Kidney (tissue), 13 donors: ENCODE measurements at regions not wholly inside any gene's neighbourhood (a gene's known extent, or its start where the extent isn't known, plus 50 kb on each side); places are given as distances from the start of the nearest gene placed in this dataset.

Experiments used
- DNase-seq, 5 donors: peaks; one replicate each; pipeline ENCODE4 v3.0.0-alpha.2; 2013 to 2020
- FAIRE-seq: peaks from 2 replicates; lab custom pipeline; 2012; peaks lifted over from hg19 to GRCh38; lab: Jason Lieb, UNC
- H3K27ac ChIP-seq, 2 donors: one replicate each; pipeline ENCODE4 v1.7.0; 2013; ENCODE audit warnings: low read depth in 2 of 2, low read length in 2 of 2, inconsistent platforms in 1 of 2
- H3K27me3 ChIP-seq: one replicate; pipeline ENCODE4 v1.7.1; 2013; ENCODE audit warnings: low read length, inconsistent platforms; ENCODE audit not compliant: control insufficient read depth, insufficient read depth
- H3K36me3 ChIP-seq, 3 donors: one replicate each; pipeline versions ENCODE4 v1.7.0 to v1.7.1; 2013; ENCODE audit warnings: low read length in 3 of 3, control low read depth in 1 of 3, inconsistent platforms in 1 of 3; ENCODE audit not compliant: insufficient read depth in 3 of 3, control insufficient read depth in 2 of 3
- H3K4me1 ChIP-seq, 3 donors: one replicate each; pipeline versions ENCODE4 v1.7.0 to v1.7.1; 2013; ENCODE audit warnings: low read length in 3 of 3, inconsistent platforms in 1 of 3, low read depth in 1 of 3; ENCODE audit not compliant: control insufficient read depth in 2 of 3, insufficient read depth in 2 of 3
- H3K4me3 ChIP-seq, 3 donors: one replicate each; pipeline versions ENCODE4 v1.7.0 to v1.8.1; 2013; ENCODE audit warnings: low read length in 3 of 3, control low read depth in 1 of 3, inconsistent platforms in 1 of 3
- H3K9ac ChIP-seq, 3 donors: one replicate each; pipeline versions ENCODE4 v1.7.0 to v1.7.1; 2013; ENCODE audit warnings: low read length in 3 of 3, control low read depth in 1 of 3, inconsistent platforms in 1 of 3
- H3K9me3 ChIP-seq, 3 donors: one replicate each; pipeline versions ENCODE4 v1.7.0 to v1.7.1; 2013; ENCODE audit warnings: low read length in 3 of 3, control low read depth in 1 of 3, inconsistent platforms in 1 of 3; ENCODE audit not compliant: control insufficient read depth in 2 of 3, insufficient read depth in 1 of 3
- intact Hi-C: fragments of 100-400 bp; cut with DNase I; formaldehyde crosslinking; loops from one replicate; pipeline ENCODE4 v1.11.1; 2022
- TF ChIP-seq, protein P1 (sequence below): IDR thresholded peaks from 3 replicates; pipeline ENCODE4 v1.5.1; 2012; ENCODE audit warnings: mild to moderate bottlenecking, moderate library complexity, borderline replicate concordance; ENCODE audit not compliant: insufficient read depth; ENCODE audit errors: extremely low read depth
- donor health status: control.
- donor health status: control.
- donor health status: control.
- donor health status: control.
- donor health status: control.
- donor health status: DM: yes; HTN: yes; CAD: no.
- donor health status: Normal renal cell carcinoma (clear cell type).

DNA sequence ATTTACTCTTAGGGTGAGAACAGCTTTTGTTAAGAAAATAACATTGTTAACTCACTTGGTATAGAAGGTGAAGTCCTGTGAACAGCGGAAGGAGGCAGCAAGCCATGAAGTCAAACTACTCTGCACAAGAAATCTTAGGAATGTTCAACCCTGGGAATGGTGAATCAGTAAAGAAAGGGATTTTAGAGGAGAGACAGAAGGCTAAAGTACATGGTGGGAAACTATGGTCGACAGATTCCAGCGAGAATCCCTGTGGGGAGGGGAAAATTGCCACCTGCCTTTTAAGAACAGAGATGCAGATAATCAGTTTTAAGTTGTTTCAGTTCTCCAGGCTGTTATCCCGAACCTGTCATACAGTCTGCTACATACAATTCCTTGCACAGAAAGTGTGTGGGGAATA lies 63.2 kb upstream of the PTPRR start:
- Histone ChIP-seq H3K4me3 (no peak overlapping the region), H3K9ac (no peak overlapping the region), H3K9me3 (no peaks in the 10 kb centered on the region), H3K27ac (no peak overlapping the region), H3K36me3 (no peaks in the 10 kb centered on the region), H3K4me1 (no peaks in the 10 kb centered on the region), H3K27me3 (no peaks in the 10 kb centered on the region)
- TF ChIP-seq, protein P1, sequence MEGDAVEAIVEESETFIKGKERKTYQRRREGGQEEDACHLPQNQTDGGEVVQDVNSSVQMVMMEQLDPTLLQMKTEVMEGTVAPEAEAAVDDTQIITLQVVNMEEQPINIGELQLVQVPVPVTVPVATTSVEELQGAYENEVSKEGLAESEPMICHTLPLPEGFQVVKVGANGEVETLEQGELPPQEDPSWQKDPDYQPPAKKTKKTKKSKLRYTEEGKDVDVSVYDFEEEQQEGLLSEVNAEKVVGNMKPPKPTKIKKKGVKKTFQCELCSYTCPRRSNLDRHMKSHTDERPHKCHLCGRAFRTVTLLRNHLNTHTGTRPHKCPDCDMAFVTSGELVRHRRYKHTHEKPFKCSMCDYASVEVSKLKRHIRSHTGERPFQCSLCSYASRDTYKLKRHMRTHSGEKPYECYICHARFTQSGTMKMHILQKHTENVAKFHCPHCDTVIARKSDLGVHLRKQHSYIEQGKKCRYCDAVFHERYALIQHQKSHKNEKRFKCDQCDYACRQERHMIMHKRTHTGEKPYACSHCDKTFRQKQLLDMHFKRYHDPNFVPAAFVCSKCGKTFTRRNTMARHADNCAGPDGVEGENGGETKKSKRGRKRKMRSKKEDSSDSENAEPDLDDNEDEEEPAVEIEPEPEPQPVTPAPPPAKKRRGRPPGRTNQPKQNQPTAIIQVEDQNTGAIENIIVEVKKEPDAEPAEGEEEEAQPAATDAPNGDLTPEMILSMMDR, result no peak
- FAIRE-seq, result no peak
- intact Hi-C loops, result no loop called here
- DNase-seq, result peak in 2 of 5 donors; percentile 52 to 62

DNA sequence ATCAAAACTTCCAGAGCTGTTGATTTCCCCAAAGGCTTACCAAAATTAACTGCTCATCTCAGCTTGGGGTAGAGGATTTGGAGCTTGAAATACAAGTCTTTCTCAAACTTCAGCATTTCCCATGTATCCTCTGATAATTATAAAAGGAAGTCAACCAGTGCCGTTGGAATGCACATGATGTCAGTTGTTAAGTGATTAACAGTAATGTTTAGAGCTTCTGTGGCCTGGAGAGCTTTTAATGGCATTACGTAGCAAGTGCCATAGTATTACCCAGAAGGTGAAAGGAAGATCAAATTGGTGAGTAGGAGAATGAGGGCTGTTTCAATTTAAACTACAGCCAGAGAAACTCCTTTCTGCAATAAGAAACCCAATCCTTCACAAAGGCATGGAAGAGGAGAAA lies 62.5 kb upstream of the PTPRR start:
- Histone ChIP-seq H3K36me3 (no peaks in the 10 kb centered on the region), H3K4me3 (no peak overlapping the region), H3K9ac (no peak overlapping the region), H3K27me3 (no peaks in the 10 kb centered on the region), H3K9me3 (no peaks in the 10 kb centered on the region), H3K4me1 (no peaks in the 10 kb centered on the region), H3K27ac (no peak overlapping the region)
- TF ChIP-seq, protein P1, result no peak
- FAIRE-seq (no peak), DNase-seq (peak in 2 of 5 donors; percentile 60 to 65)
- intact Hi-C loops, result no loop called here

DNA sequence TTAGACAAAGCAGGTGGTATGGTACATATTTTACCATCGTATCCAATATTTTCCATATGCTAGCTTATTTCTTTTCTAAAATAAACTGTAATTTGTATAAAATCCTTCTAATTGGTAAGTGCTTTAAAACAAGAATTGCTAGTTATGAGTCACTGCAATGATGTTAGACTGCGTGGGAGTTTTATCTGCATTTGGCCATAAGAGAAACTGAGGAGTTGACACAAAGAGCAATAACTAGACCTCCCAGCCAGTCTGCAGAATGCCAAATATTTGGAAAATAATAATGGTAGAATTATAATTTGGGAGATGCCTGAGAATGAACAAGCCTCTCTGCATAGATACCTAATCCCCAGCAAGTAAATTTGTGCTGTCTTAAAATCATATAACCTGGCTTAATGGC lies 61.7 kb upstream of the PTPRR start:
- Histone ChIP-seq H3K27ac (no peak overlapping the region), H3K4me3 (no peak overlapping the region), H3K36me3 (no peaks in the 10 kb centered on the region), H3K9me3 (no peaks in the 10 kb centered on the region), H3K9ac (no peak overlapping the region), H3K4me1 (no peaks in the 10 kb centered on the region), H3K27me3 (no peaks in the 10 kb centered on the region)
- DNase-seq, result no peak
- no peak for FAIRE-seq
- TF ChIP-seq, protein P1, result no peak
- intact Hi-C loops, result no loop called here
